ENCODE measurements at regions not wholly inside any gene's neighbourhood (a gene's known extent, or its start where the extent isn't known, plus 50 kb on each side); places are given as distances from the start of the nearest gene placed in this dataset.

GRCh38 chr2:64861452-64862397, 127.5 kb upstream of the SLC1A4 start:
- no TSS peak for BruUV-seq (replicated peaks)
- ChIA-PET POLR2A (interaction anchor here (1.1 to 7.7 kb wide), 4 partner anchors 110 to 338 kb away, joined by 3 to 178 read pairs (median 12); partner anchors contain the start of genes AFTPH and SERTAD2), CTCF (interaction anchor here (0.7 to 1.3 kb wide), 2 partner anchors 98 to 208 kb away, joined by 3 to 5 read pairs; partner anchors contain the start of gene SERTAD2)
- no peaks in the 10 kb centered on the region for H3K27me3 Mint-ChIP-seq (ENCODE audit: insufficient read depth, unreplicated experiment)
- no peaks in the 10 kb centered on the region for H3K9me3 Mint-ChIP-seq (ENCODE audit: unreplicated experiment)
- intact Hi-C loops (cut with micrococcal nuclease) = no loop called here
- no peak overlapping the region for H3K27ac Mint-ChIP-seq (ENCODE audit: low read depth, unreplicated experiment)
- peaks cover 15% of the 10 kb centered on the region for H3K4me1 Mint-ChIP-seq (ENCODE audit: insufficient read depth, unreplicated experiment)
- H3K36me3 Mint-ChIP-seq (ENCODE audit: insufficient read depth, unreplicated experiment) = no peaks in the 10 kb centered on the region
- no peak for DNase-seq (ENCODE audit: unreplicated experiment)
- H3K4me3 Mint-ChIP-seq (ENCODE audit: unreplicated experiment) = no peak overlapping the region
- no peak for TF ChIP-seq CTCF (IDR thresholded peaks at IDR 0.05; ENCODE audit: unreplicated experiment)

DNA sequence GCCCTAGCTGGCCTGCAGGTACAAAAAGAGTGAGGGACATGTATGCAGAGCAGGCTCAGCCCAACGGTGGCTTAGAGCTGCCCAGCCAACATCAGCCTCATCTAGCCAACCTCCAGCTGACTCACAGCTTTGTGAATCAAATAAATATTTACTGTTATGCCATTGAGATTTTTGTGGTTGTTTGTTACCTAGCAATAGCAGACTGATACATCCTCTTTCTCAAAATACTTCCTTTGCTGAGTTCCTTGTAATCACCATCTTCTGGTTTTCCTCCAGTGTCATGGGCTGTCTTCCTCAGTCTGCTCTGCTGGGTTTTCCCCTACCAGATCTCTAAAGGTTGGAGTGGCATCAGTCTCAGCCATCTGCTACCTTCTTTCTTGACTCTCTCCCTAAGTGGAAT, 126.6 kb upstream of the SLC1A4 start:
- BruUV-seq (replicated peaks) = no TSS peak
- intact Hi-C loops (cut with micrococcal nuclease) = no loop called here
- H3K36me3 Mint-ChIP-seq (ENCODE audit: insufficient read depth, unreplicated experiment) = no peaks in the 10 kb centered on the region
- DNase-seq (ENCODE audit: unreplicated experiment) = no peak
- no peaks in the 10 kb centered on the region for H3K9me3 Mint-ChIP-seq (ENCODE audit: unreplicated experiment)
- ChIA-PET CTCF (interaction anchor here (1.0 to 2.7 kb wide), 2 partner anchors 217 to 267 kb away, joined by 3 to 12 read pairs; no protein-coding TSS in a partner anchor), POLR2A (interaction anchor here (1.1 to 7.7 kb wide), 4 partner anchors 111 to 269 kb away, joined by 3 to 178 read pairs (median 12); partner anchors contain the start of gene SERTAD2)
- peaks cover 19% of the 10 kb centered on the region for H3K4me1 Mint-ChIP-seq (ENCODE audit: insufficient read depth, unreplicated experiment)
- no peak overlapping the region for H3K27ac Mint-ChIP-seq (ENCODE audit: low read depth, unreplicated experiment)
- H3K4me3 Mint-ChIP-seq (ENCODE audit: unreplicated experiment) = no peak overlapping the region
- no peak for TF ChIP-seq CTCF (IDR thresholded peaks at IDR 0.05; ENCODE audit: unreplicated experiment)
- no peaks in the 10 kb centered on the region for H3K27me3 Mint-ChIP-seq (ENCODE audit: insufficient read depth, unreplicated experiment)

- ChIA-PET POLR2A (interaction anchor here (1.1 to 7.7 kb wide), 3 partner anchors 112 to 270 kb away, joined by 3 to 178 read pairs (median 21); partner anchors contain the start of gene SERTAD2), CTCF (interaction anchor here (1.0 to 2.7 kb wide), 5 partner anchors 25 to 277 kb away, joined by 3 to 18 read pairs (median 11); no protein-coding TSS in a partner anchor)
- H3K27me3 Mint-ChIP-seq (ENCODE audit: insufficient read depth, unreplicated experiment) = no peaks in the 10 kb centered on the region
- no peak for TF ChIP-seq CTCF (IDR thresholded peaks at IDR 0.05; ENCODE audit: unreplicated experiment)
- H3K4me3 Mint-ChIP-seq (ENCODE audit: unreplicated experiment) = no peak overlapping the region
- no peak overlapping the region for H3K27ac Mint-ChIP-seq (ENCODE audit: low read depth, unreplicated experiment)
- intact Hi-C loops (cut with micrococcal nuclease) = no loop called here
- no peaks in the 10 kb centered on the region for H3K36me3 Mint-ChIP-seq (ENCODE audit: insufficient read depth, unreplicated experiment)
- no peak for DNase-seq (ENCODE audit: unreplicated experiment)
- H3K9me3 Mint-ChIP-seq (ENCODE audit: unreplicated experiment) = no peaks in the 10 kb centered on the region
- peaks cover 19% of the 10 kb centered on the region for H3K4me1 Mint-ChIP-seq (ENCODE audit: insufficient read depth, unreplicated experiment)
- BruUV-seq (replicated peaks) = no TSS peak
These were observed 125.9 kb upstream of the SLC1A4 start for GRCh38 chr2:64863097-64863820.
